OCI-LY7 (cell line): ENCODE measurements at regions not wholly inside any gene's neighbourhood (a gene's known extent, or its start where the extent isn't known, plus 50 kb on each side); places are given as distances from the start of the nearest gene placed in this dataset.

Experiments used
- CTCF ChIP-seq: fragments of 200-600 bp; sonication (generic); conservative IDR thresholded peaks from 2 replicates; pipeline ENCODE4 v1.5.1; 2014; ENCODE audit warnings: mild to moderate bottlenecking, antibody characterized with exemption, low read length, moderate library complexity, mixed read lengths
- EZH2phosphoT487 ChIP-seq: fragments of 200-600 bp; sonication (generic); IDR thresholded peaks from 2 replicates; pipeline ENCODE4 v1.6.1; 2018; ENCODE audit warnings: low read depth, borderline replicate concordance, mild to moderate bottlenecking, mixed run types, antibody characterized with exemption, low read length, moderate library complexity, mixed read lengths

GRCh38 chr2:152284398-152284797 lies 50.6 kb upstream of the FMNL2 start:
- TF ChIP-seq CTCF (no peak), EZH2phosphoT487 (no peak)
